RWPE1 (cell line): ENCODE measurements at regions not wholly inside any gene's neighbourhood (a gene's known extent, or its start where the extent isn't known, plus 50 kb on each side); places are given as distances from the start of the nearest gene placed in this dataset.

ENCODE experiments used
- CTCF ChIA-PET: fragments of 350-600 bp; sonication (Branson Sonifier 250); formaldehyde crosslinking; extraction: SDS; loops from one replicate; lab custom pipeline; 2021; lab: Yijun Ruan, JAX
- POLR2A ChIA-PET: fragments of 400-600 bp; formaldehyde crosslinking; extraction: SDS; loops from one replicate; lab custom pipeline; 2020; ENCODE audit warnings: antibody characterized with exemption; ENCODE audit not compliant: low non-redundant PET; lab: Yijun Ruan, JAX
- DNase-seq: peaks from one replicate; pipeline ENCODE4 v3.0.0; 2012; ENCODE audit warnings: low spot score
- H3K27ac ChIP-seq: fragments of 450-650 bp; 2 replicates; pipeline ENCODE4 v1.5.1; 2017
- TF ChIP-seq, protein P1 (sequence below): fragments of 450-650 bp; conservative IDR thresholded peaks from 2 replicates; pipeline ENCODE4 v1.5.1; 2017; ENCODE audit warnings: low read depth, mild to moderate bottlenecking

DNA sequence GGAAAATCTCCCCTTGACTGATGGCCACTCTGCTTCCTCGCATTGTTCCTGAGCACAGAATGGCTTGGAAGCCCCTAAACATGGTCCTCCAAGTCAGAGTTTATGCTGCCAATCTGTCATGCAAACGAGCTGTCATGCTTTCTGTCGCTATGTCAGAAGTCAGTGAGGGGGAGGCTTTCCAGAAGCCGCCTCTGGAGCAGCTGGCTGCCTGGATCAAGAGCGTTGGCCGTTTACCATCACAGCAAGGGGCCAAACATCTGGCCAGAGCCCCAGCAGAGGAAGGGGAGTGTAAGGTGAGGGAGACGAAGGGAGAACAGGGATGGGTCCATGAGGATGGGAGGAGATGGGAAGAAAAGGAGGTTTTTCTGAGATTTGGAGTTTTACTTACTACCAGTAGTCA lies 372.6 kb upstream of the NR2F2 start:
- POLR2A ChIA-PET: no interaction called here

DNA sequence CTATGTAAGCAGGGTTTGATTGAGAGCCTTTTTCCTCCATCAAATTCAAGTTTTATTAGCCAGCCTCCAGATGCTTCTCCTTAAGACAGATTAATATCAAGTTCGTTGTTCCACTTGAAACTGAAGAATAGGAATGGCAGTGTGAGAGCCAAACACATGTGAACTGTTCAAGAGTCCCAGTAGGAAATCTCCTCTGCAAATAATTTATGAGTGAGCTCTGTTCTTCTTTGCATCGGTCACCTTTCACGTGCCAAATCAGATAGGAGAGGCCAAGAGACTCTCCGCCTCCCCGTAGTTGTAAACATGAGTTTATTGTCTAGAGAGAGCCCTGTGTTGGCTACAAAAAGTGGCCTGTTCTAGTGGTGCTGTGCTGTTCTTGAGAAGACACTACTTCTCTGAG lies 372.1 kb upstream of the NR2F2 start:
- TF ChIP-seq, protein P1, sequence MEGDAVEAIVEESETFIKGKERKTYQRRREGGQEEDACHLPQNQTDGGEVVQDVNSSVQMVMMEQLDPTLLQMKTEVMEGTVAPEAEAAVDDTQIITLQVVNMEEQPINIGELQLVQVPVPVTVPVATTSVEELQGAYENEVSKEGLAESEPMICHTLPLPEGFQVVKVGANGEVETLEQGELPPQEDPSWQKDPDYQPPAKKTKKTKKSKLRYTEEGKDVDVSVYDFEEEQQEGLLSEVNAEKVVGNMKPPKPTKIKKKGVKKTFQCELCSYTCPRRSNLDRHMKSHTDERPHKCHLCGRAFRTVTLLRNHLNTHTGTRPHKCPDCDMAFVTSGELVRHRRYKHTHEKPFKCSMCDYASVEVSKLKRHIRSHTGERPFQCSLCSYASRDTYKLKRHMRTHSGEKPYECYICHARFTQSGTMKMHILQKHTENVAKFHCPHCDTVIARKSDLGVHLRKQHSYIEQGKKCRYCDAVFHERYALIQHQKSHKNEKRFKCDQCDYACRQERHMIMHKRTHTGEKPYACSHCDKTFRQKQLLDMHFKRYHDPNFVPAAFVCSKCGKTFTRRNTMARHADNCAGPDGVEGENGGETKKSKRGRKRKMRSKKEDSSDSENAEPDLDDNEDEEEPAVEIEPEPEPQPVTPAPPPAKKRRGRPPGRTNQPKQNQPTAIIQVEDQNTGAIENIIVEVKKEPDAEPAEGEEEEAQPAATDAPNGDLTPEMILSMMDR: no peak
- CTCF ChIA-PET: interaction anchor here (0.6 kb wide), 1 partner anchor 666 kb away, joined by 4 read pairs; no protein-coding TSS in a partner anchor

More for the DNA sequence above, 372.6 kb upstream of the NR2F2 start:
- CTCF ChIA-PET: no interaction called here
- no peak overlapping the region for H3K27ac ChIP-seq
- TF ChIP-seq, protein P1: no peak
- DNase-seq: no peak

DNA sequence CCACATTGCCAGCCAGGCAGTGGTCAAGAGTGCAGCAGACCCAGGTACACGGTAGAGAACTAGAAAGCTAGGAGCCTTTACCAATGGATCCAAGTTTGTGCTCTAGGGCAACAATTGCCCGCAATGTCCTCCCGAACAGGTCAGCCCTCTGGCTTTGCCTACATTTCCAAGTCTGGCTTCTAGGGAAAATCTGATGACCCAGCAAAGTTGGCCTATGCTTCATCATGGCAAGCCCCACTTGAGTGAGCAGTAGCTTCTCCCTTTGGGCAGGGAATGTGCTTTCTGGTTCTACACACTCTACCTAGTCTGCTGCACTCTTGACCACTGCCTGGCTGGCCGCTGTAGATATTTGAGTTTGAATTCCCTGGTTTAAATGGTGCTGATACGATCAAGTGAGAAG lies 361.6 kb upstream of the NR2F2 start:
- no peak overlapping the region for H3K27ac ChIP-seq
- CTCF ChIA-PET: no interaction called here
- TF ChIP-seq, protein P1: no peak
- POLR2A ChIA-PET: no interaction called here
- no peak for DNase-seq

More for the DNA sequence above, 372.1 kb upstream of the NR2F2 start:
- POLR2A ChIA-PET: no interaction called here
- H3K27ac ChIP-seq: no peak overlapping the region
- DNase-seq: no peak

DNA sequence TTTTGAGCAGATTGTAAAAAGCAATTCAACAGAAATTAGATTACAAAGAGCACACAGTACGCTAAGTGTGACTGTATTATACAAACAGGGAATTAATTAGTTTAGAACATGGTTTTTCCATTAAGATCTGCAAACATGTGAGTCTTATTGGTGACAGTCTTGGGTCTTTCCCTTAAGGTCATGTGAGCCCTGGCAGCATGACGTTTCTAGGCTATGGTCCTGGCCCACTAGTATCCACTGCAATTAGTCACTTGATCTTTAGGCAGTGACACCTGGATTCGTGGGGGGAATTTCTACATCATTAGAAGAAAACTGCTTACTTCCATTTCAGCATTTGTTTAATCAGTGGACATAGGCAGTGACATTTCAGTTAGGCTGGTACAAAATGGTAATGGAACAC lies 360.2 kb upstream of the NR2F2 start:
- ChIA-PET CTCF (interaction anchor here (0.7 kb wide), 1 partner anchor 1320 kb away, joined by 5 read pairs; no protein-coding TSS in a partner anchor), POLR2A (no interaction called here)

DNA sequence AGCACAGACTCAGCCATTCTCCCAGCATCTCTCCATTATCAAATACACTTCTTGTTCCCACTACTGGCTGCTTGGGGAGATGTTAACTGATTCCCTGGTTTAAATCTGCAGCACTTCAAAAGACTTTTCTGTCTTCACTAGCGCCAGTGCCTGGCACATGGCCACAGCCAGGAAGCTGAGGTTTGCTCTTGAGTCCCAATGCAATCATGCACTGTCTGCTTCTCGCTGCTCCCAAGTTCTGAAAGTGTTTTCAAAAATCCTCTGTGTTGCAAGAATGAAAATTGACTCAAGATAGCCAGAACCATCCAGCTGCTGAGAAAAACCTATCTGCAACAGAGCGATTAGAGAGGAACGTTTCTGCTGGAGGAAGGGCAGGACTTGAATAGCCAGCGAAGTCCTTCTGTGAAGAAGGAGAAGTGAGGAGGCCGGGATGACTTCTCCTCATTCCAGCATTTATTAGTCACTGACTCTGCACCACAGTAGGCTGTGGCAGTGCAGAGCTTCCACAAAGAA lies 358.4 kb upstream of the NR2F2 start:
- TF ChIP-seq, protein P1: no peak
- H3K27ac ChIP-seq: no peak overlapping the region
- DNase-seq: no peak
- ChIA-PET CTCF (no interaction called here), POLR2A (no interaction called here)

More for the DNA sequence above, 360.2 kb upstream of the NR2F2 start:
- H3K27ac ChIP-seq: no peak overlapping the region
- TF ChIP-seq, protein P1: no peak
- DNase-seq: no peak

DNA sequence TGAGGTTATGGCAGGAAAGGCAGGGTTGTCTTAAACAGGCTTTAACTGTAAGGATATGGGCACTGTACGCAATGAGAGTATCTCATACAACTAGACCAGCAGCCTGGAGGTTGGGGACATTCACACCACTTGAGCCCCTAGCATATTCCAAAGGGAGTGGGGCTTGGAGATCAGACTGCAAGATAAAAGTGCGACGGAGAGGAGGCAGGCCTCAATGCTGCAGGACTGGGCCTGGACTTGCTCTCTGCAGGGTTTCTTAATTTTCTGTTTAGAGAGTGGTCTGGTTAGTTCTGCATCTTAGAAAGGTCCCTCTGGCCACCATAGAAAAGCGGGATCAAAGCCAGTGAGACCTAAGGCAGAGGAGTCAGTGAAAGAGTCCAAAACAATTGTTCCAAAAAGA lies 357.7 kb upstream of the NR2F2 start:
- ChIA-PET POLR2A (no interaction called here), CTCF (interaction anchor here (0.6 kb wide), 1 partner anchor 139 kb away, joined by 4 read pairs; no protein-coding TSS in a partner anchor)
- DNase-seq: no peak
- H3K27ac ChIP-seq: no peak overlapping the region
- TF ChIP-seq, protein P1: no peak
